ENCODE measurements at regions not wholly inside any gene's neighbourhood (a gene's known extent, or its start where the extent isn't known, plus 50 kb on each side); places are given as distances from the start of the nearest gene placed in this dataset.

DNA sequence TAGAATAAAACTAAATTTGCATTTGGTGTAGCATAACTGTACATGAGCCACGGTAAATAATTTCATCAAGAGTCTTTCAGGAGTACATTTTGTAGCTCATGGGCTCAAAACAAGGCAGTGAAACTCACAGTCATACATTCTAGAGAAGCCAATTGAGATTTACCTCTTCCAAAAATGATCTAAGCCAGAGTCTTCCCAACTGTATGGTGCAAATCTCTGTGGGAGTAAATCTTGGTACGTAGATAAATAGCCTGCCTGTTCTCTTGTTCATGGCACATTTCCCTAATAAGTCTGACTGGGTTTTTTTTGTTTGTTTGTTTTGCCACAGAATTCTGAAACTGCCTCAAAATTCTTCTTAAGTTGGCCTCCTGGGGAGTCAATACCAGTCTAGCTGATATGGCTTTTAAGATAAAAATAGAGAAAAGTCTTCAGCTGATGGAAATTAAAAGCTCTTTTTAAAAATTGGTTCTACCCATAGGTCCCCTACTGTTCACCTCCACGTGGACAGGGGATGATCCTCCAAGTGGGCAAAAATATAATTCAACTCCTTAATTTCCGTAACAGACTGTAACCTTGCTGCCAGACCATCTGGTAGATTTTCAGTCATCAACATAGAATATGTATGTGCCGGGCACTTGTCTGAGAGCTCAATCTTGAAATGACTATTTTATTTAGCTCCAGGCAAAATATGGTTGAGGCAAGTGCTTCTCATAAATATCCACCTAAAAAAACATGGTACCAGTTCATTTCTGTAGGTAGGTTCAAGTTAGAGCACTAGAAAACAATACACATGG is 365.4 kb downstream of the PDHA2 start:
- no peak overlapping the region for H3K4me3 ChIP-seq (replicated peaks; ENCODE audit: insufficient read depth, low read length)
- H3K27me3 ChIP-seq (ENCODE audit: insufficient read depth, poor library complexity, severe bottlenecking) = no peaks in the 10 kb centered on the region
- H3K27ac ChIP-seq (replicated peaks) = no peak overlapping the region
- DNase-seq (ENCODE audit: low read depth in 1 of 2, low spot score in 1 of 2) = no peak
- TF ChIP-seq, protein P1, sequence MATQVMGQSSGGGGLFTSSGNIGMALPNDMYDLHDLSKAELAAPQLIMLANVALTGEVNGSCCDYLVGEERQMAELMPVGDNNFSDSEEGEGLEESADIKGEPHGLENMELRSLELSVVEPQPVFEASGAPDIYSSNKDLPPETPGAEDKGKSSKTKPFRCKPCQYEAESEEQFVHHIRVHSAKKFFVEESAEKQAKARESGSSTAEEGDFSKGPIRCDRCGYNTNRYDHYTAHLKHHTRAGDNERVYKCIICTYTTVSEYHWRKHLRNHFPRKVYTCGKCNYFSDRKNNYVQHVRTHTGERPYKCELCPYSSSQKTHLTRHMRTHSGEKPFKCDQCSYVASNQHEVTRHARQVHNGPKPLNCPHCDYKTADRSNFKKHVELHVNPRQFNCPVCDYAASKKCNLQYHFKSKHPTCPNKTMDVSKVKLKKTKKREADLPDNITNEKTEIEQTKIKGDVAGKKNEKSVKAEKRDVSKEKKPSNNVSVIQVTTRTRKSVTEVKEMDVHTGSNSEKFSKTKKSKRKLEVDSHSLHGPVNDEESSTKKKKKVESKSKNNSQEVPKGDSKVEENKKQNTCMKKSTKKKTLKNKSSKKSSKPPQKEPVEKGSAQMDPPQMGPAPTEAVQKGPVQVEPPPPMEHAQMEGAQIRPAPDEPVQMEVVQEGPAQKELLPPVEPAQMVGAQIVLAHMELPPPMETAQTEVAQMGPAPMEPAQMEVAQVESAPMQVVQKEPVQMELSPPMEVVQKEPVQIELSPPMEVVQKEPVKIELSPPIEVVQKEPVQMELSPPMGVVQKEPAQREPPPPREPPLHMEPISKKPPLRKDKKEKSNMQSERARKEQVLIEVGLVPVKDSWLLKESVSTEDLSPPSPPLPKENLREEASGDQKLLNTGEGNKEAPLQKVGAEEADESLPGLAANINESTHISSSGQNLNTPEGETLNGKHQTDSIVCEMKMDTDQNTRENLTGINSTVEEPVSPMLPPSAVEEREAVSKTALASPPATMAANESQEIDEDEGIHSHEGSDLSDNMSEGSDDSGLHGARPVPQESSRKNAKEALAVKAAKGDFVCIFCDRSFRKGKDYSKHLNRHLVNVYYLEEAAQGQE (IDR thresholded peaks at IDR 0.05; ENCODE audit: insufficient replicate concordance, low read depth) = no peak
- no peak for TF ChIP-seq SPI1 (IDR thresholded peaks at IDR 0.05; ENCODE audit: borderline replicate concordance, low read depth)
- TF ChIP-seq POLR2AphosphoS5 (IDR thresholded peaks at IDR 0.05; ENCODE audit: low read depth) = no peak
- TF ChIP-seq GABPA (IDR thresholded peaks at IDR 0.05; ENCODE audit: low read depth) = no peak

DNA sequence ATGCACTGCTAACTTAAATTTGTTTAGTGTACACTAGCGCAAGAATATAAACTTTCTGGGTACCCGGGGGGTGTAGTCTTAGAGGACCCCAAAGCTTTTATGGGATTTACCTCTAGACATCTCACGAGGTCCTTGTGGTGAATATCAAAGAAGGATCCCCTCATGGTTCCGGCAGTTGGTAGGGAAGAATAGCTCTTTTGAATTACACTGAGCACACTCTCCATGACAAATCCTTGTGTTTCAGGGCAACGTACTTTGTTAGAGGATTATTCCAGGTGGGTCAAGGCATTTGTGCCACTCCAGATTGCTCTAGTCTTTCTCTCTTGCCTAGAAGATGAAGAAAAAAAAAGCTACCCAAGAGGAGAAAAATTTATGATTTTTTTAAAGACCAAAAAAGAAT is 387.6 kb downstream of the PDHA2 start:
- Histone ChIP-seq H3K4me3 (replicated peaks; ENCODE audit: insufficient read depth, low read length) (no peak overlapping the region), H3K27ac (replicated peaks) (no peak overlapping the region), H3K27me3 (ENCODE audit: insufficient read depth, poor library complexity, severe bottlenecking) (no peaks in the 10 kb centered on the region)
- TF ChIP-seq, protein P2, sequence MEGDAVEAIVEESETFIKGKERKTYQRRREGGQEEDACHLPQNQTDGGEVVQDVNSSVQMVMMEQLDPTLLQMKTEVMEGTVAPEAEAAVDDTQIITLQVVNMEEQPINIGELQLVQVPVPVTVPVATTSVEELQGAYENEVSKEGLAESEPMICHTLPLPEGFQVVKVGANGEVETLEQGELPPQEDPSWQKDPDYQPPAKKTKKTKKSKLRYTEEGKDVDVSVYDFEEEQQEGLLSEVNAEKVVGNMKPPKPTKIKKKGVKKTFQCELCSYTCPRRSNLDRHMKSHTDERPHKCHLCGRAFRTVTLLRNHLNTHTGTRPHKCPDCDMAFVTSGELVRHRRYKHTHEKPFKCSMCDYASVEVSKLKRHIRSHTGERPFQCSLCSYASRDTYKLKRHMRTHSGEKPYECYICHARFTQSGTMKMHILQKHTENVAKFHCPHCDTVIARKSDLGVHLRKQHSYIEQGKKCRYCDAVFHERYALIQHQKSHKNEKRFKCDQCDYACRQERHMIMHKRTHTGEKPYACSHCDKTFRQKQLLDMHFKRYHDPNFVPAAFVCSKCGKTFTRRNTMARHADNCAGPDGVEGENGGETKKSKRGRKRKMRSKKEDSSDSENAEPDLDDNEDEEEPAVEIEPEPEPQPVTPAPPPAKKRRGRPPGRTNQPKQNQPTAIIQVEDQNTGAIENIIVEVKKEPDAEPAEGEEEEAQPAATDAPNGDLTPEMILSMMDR (IDR thresholded peaks at IDR 0.05; ENCODE audit: insufficient read depth, low read length) = no peak
- no peak for DNase-seq (ENCODE audit: low read depth in 1 of 2, low spot score in 1 of 2)

DNA sequence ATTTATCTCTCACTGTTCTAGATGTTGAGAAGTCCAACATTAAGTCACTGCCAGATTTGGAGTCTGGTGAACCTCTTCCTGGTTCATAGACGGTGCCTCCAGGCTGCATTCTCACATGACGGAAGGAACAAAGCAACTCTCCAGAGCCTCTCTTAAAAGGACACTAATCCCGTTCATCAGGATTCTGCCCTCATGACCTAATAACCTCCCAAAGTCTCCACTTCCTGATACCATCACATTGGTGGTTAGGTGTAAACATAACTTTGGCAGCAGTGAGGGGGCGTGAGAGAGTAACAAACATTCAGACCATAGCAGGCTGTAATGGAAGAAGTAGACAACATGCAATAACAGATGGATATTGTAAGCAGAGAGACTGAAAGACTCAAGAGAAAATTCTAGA is 388.6 kb downstream of the PDHA2 start:
- H3K27me3 ChIP-seq (ENCODE audit: insufficient read depth, poor library complexity, severe bottlenecking) = no peaks in the 10 kb centered on the region
- H3K27ac ChIP-seq (replicated peaks) = no peak overlapping the region
- no peak for DNase-seq (ENCODE audit: low read depth in 1 of 2, low spot score in 1 of 2)
- H3K4me3 ChIP-seq (replicated peaks; ENCODE audit: insufficient read depth, low read length) = no peak overlapping the region
- TF ChIP-seq, protein P2 (IDR thresholded peaks at IDR 0.05; ENCODE audit: insufficient read depth, low read length) = no peak
- TF ChIP-seq GABPA (IDR thresholded peaks at IDR 0.05; ENCODE audit: low read depth) = no peak
- no peak for TF ChIP-seq SPI1 (IDR thresholded peaks at IDR 0.05; ENCODE audit: borderline replicate concordance, low read depth)
- TF ChIP-seq, protein P1 (IDR thresholded peaks at IDR 0.05; ENCODE audit: insufficient replicate concordance, low read depth) = no peak
- no peak for TF ChIP-seq POLR2AphosphoS5 (IDR thresholded peaks at IDR 0.05; ENCODE audit: low read depth)

DNA sequence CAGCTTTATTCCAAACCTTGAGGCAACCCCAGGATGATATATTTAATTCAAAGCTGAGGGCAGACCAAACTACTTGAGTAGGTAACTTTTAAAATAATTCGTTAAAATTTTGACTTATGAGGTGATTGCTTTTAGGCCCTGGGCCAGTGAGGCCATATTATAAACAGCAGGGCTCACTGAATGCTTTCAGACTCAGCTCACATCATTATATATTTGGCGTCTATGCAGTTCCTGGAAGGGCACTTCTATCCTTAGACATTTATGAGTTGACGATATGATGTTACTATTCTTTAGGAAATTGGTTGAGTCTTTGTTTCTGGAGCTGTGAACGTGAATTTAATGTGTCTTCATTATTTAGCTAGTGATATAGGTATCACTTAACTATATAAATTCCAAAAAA is 400.1 kb downstream of the PDHA2 start:
- no peak for DNase-seq (ENCODE audit: low read depth in 1 of 2, low spot score in 1 of 2)
- no peak overlapping the region for H3K4me3 ChIP-seq (replicated peaks; ENCODE audit: insufficient read depth, low read length)
- H3K27me3 ChIP-seq (ENCODE audit: insufficient read depth, poor library complexity, severe bottlenecking) = no peaks in the 10 kb centered on the region
- H3K27ac ChIP-seq (replicated peaks) = no peak overlapping the region
- TF ChIP-seq, protein P2 (IDR thresholded peaks at IDR 0.05; ENCODE audit: insufficient read depth, low read length) = no peak
- TF ChIP-seq SPI1 (IDR thresholded peaks at IDR 0.05; ENCODE audit: borderline replicate concordance, low read depth) = no peak
- no peak for TF ChIP-seq GABPA (IDR thresholded peaks at IDR 0.05; ENCODE audit: low read depth)
- TF ChIP-seq, protein P1 (IDR thresholded peaks at IDR 0.05; ENCODE audit: insufficient replicate concordance, low read depth) = no peak
- no peak for TF ChIP-seq POLR2AphosphoS5 (IDR thresholded peaks at IDR 0.05; ENCODE audit: low read depth)

Data from HL-60 (cell line).